ENCODE measurements at regions not wholly inside any gene's neighbourhood (a gene's known extent, or its start where the extent isn't known, plus 50 kb on each side); places are given as distances from the start of the nearest gene placed in this dataset.
"Not testable (repeated sequence)": the region's sequence is repeated elsewhere in the genome, so short reads cannot be mapped to it uniquely, and the experiment has no call there.

- TF ChIP-seq, protein P1, sequence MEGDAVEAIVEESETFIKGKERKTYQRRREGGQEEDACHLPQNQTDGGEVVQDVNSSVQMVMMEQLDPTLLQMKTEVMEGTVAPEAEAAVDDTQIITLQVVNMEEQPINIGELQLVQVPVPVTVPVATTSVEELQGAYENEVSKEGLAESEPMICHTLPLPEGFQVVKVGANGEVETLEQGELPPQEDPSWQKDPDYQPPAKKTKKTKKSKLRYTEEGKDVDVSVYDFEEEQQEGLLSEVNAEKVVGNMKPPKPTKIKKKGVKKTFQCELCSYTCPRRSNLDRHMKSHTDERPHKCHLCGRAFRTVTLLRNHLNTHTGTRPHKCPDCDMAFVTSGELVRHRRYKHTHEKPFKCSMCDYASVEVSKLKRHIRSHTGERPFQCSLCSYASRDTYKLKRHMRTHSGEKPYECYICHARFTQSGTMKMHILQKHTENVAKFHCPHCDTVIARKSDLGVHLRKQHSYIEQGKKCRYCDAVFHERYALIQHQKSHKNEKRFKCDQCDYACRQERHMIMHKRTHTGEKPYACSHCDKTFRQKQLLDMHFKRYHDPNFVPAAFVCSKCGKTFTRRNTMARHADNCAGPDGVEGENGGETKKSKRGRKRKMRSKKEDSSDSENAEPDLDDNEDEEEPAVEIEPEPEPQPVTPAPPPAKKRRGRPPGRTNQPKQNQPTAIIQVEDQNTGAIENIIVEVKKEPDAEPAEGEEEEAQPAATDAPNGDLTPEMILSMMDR (IDR thresholded peaks at IDR 0.05; ENCODE audit: low read depth, low read length), result no peak
Observed at GRCh38 chr6:27736686-27737085, 175.5 kb downstream of the OR2B2 start.

DNA sequence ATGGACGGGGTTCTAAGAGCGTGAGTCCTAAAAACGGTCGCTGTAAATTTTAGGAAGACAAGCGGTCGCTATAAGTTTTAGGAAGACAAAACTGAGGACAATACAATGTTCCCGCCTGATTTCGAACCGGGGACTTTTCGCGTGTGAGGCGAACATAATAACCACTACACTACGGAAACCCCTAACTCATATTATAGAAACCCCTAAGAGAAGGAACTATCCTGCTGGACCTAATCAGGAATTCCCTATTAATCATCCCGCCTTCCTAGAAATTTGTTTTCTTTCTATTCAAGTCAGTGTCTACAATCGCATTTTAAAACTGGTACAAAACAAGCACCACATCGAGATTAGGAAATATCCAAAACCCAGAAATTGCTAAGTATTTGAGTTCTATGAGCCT lies 183.8 kb downstream of the OR2B2 start:
- no peak overlapping the region for H3K4me3 ChIP-seq (ENCODE audit: low read depth, low read length)
- TF ChIP-seq, protein P1 (IDR thresholded peaks at IDR 0.05; ENCODE audit: low read depth, low read length), result no peak

More at GRCh38 chr6:27736686-27737085, 175.5 kb downstream of the OR2B2 start:
- H3K4me3 ChIP-seq (ENCODE audit: low read depth, low read length), result no peak overlapping the region

DNA sequence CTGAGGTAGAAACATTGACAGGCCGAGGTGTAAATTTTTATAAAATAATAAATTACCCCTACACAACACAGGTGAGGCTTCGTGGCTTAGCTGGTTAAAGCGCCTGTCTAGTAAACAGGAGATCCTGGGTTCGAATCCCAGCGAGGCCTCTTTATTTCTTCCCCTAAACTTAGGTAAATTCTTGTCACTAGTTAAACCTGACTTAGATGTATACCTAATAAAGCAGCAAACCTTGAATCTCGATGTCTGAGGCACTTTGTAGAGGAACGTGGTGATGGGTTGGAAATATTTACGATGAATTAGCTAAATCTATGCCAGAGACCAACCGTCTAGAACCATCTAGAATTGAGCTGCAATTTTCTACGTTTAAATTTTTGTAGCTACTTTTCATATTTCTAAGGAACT lies 185.6 kb downstream of the OR2B2 start:
- H3K4me3 ChIP-seq (ENCODE audit: low read depth, low read length), result no peak overlapping the region
- TF ChIP-seq, protein P1 (IDR thresholded peaks at IDR 0.05; ENCODE audit: low read depth, low read length), result no peak

- TF ChIP-seq, protein P1 (IDR thresholded peaks at IDR 0.05; ENCODE audit: low read depth, low read length), result no peak
- H3K4me3 ChIP-seq (ENCODE audit: low read depth, low read length), result no peak overlapping the region
Observed at GRCh38 chr6:27720607-27721580, 191.3 kb downstream of the OR2B2 start.

GRCh38 chr6:27719039-27719438 lies 193.2 kb downstream of the OR2B2 start:
- not testable (repeated sequence) for H3K4me3 ChIP-seq (ENCODE audit: low read depth, low read length)

GRCh38 chr6:27706431-27706830 lies 205.8 kb downstream of the OR2B2 start:
- no peak overlapping the region for H3K4me3 ChIP-seq (ENCODE audit: low read depth, low read length)
- TF ChIP-seq, protein P1 (IDR thresholded peaks at IDR 0.05; ENCODE audit: low read depth, low read length), result no peak

DNA sequence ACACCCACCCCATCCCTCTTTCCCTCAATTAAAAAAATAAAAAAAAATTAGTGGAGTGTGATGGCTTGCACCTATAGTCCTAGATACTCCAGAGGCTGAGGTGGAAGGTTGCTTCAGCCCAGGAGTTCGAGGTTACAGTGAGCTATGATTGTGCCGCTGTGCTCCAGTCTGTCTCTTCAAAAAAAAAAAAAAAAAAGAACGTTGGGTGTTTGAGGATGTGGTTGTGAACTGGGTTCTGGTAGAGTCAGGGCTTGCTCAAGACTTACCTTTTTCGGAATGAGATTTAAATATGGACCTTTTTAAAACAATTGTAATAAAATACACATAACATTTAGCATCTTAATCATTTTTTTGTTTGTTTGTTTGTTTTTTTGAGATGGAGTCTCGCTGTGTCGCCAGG lies 211.9 kb downstream of the OR2B2 start:
- TF ChIP-seq, protein P1 (IDR thresholded peaks at IDR 0.05; ENCODE audit: low read depth, low read length), result no peak
- no peak overlapping the region for H3K4me3 ChIP-seq (ENCODE audit: low read depth, low read length)
